ENCODE measurements at regions not wholly inside any gene's neighbourhood (a gene's known extent, or its start where the extent isn't known, plus 50 kb on each side); places are given as distances from the start of the nearest gene placed in this dataset.
"Not testable (repeated sequence)": the region's sequence is repeated elsewhere in the genome, so short reads cannot be mapped to it uniquely, and the experiment has no call there.

DNA sequence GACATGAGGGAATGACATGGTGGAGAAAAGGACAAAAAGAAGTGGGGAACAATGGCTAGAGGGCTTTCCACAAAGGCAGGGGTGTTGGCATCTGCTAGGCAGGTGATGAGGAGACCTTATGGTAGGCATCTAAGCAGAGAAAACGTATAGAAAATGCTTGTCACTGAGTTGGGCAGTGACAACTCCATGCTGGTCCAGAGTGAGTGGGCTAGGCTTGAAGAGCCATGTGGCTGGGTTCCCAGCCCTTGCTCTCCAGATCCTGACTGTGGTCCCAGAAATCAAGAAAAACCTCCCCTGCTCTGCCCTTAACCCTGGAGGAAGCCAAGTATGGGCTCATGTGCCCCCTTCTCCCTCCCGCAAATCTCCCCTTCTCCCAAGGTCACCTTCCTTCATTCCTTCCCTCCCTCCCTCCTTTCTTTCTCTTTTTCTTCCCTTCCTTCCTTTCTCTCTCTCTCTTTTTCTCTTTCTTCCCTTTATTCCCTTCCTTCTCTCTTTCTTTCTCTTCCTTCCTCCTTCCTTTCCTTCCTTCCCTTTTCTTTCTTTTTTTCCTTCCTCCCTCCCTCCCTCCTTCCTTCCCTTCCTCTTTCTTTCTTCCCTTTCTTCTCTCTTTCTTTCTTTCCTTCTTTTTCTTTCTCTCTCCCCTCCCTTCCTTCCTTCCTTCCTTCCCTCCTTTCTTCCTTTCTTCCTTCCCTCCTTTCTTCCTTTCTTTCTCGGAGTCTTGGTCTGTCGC lies 102.8 kb downstream of the NAV1 start:
- H3K36me3 ChIP-seq (ENCODE audit: insufficient read depth, low read length, poor library complexity, severe bottlenecking), result no peaks in the 10 kb centered on the region
- peaks cover 10% of the 10 kb centered on the region for H3K4me1 ChIP-seq (ENCODE audit: insufficient read depth, low read length, poor library complexity, severe bottlenecking)
- no TSS peak for BruUV-seq (replicated peaks)
- intact Hi-C loops (cut with micrococcal nuclease; ENCODE audit: unreplicated experiment), result no loop called here
- H3K9me3 ChIP-seq (ENCODE audit: low read depth, low read length, poor library complexity, severe bottlenecking), result no peaks in the 10 kb centered on the region
- ChIA-PET POLR2A (ENCODE audit: low non-redundant PET) (no interaction called here), CTCF (no interaction called here)
- no peak overlapping the region for H3K27ac ChIP-seq (ENCODE audit: low read depth, low read length, poor library complexity, severe bottlenecking)
- no peak for DNase-seq (ENCODE audit: low spot score)
- no peaks in the 10 kb centered on the region for H3K27me3 ChIP-seq (replicated peaks; ENCODE audit: insufficient read depth, low read depth, low read length, poor library complexity)
- TF ChIP-seq, protein P1, sequence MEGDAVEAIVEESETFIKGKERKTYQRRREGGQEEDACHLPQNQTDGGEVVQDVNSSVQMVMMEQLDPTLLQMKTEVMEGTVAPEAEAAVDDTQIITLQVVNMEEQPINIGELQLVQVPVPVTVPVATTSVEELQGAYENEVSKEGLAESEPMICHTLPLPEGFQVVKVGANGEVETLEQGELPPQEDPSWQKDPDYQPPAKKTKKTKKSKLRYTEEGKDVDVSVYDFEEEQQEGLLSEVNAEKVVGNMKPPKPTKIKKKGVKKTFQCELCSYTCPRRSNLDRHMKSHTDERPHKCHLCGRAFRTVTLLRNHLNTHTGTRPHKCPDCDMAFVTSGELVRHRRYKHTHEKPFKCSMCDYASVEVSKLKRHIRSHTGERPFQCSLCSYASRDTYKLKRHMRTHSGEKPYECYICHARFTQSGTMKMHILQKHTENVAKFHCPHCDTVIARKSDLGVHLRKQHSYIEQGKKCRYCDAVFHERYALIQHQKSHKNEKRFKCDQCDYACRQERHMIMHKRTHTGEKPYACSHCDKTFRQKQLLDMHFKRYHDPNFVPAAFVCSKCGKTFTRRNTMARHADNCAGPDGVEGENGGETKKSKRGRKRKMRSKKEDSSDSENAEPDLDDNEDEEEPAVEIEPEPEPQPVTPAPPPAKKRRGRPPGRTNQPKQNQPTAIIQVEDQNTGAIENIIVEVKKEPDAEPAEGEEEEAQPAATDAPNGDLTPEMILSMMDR (conservative IDR thresholded peaks at IDR 0.05; ENCODE audit: low read depth, low read length), result no peak
- no peak for TF ChIP-seq EZH2 (IDR thresholded peaks at IDR 0.05; ENCODE audit: borderline replicate concordance, low read depth, low read length, poor library complexity, severe bottlenecking)
- H3K4me3 ChIP-seq (ENCODE audit: low read depth, low read length, poor library complexity, severe bottlenecking), result no peak overlapping the region

DNA sequence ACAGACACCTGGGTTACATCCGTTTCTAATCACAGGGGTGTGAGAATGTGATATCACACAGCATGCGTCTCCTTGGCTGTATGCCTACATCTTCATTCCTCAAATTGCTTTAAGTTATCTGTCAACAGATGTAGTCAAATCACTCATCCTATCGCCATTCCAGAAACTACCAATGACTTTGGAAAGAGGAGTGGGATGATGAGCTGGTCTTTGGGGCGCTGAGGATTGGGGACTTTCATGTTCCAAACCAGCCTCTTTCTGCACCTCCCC lies 104.8 kb downstream of the NAV1 start:
- H3K9me3 ChIP-seq (ENCODE audit: low read depth, low read length, poor library complexity, severe bottlenecking), result no peaks in the 10 kb centered on the region
- no TSS peak for BruUV-seq (replicated peaks)
- ChIA-PET POLR2A (ENCODE audit: low non-redundant PET) (no interaction called here), CTCF (no interaction called here)
- peaks cover 9% of the 10 kb centered on the region for H3K4me1 ChIP-seq (ENCODE audit: insufficient read depth, low read length, poor library complexity, severe bottlenecking)
- intact Hi-C loops (cut with micrococcal nuclease; ENCODE audit: unreplicated experiment), result no loop called here
- no peak overlapping the region for H3K27ac ChIP-seq (ENCODE audit: low read depth, low read length, poor library complexity, severe bottlenecking)
- peak; percentile 19 for DNase-seq (ENCODE audit: low spot score)
- TF ChIP-seq EZH2 (IDR thresholded peaks at IDR 0.05; ENCODE audit: borderline replicate concordance, low read depth, low read length, poor library complexity, severe bottlenecking), result no peak
- TF ChIP-seq, protein P1 (conservative IDR thresholded peaks at IDR 0.05; ENCODE audit: low read depth, low read length), result no peak
- H3K27me3 ChIP-seq (replicated peaks; ENCODE audit: insufficient read depth, low read depth, low read length, poor library complexity), result no peaks in the 10 kb centered on the region
- no peaks in the 10 kb centered on the region for H3K36me3 ChIP-seq (ENCODE audit: insufficient read depth, low read length, poor library complexity, severe bottlenecking)
- no peak overlapping the region for H3K4me3 ChIP-seq (ENCODE audit: low read depth, low read length, poor library complexity, severe bottlenecking)

DNA sequence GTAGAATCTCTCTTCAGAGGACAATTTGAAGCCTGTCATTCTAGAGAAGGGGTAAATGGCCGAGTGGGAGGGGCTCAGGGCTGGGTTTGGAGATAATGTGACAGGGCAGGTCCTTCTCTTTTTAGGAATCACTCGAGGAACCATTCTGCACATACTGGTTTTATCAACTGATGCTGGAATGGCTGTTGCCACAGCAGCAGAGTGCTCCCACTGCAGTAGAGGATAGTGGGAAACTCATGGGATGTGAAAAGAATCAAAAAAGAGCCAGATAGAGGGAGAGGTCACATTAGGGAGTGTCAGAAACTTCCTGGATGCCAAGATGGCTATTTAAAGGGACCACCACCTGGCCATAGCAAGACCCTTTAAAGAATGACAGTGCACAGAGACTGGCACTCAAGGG lies 105.3 kb downstream of the NAV1 start:
- Histone ChIP-seq H3K36me3 (ENCODE audit: insufficient read depth, low read length, poor library complexity, severe bottlenecking) (no peaks in the 10 kb centered on the region), H3K4me1 (ENCODE audit: insufficient read depth, low read length, poor library complexity, severe bottlenecking) (peaks cover 12% of the 10 kb centered on the region), H3K9me3 (ENCODE audit: low read depth, low read length, poor library complexity, severe bottlenecking) (no peaks in the 10 kb centered on the region), H3K4me3 (ENCODE audit: low read depth, low read length, poor library complexity, severe bottlenecking) (no peak overlapping the region), H3K27me3 (replicated peaks; ENCODE audit: insufficient read depth, low read depth, low read length, poor library complexity) (no peaks in the 10 kb centered on the region), H3K27ac (ENCODE audit: low read depth, low read length, poor library complexity, severe bottlenecking) (no peak overlapping the region)
- intact Hi-C loops (cut with micrococcal nuclease; ENCODE audit: unreplicated experiment), result no loop called here
- no TSS peak for BruUV-seq (replicated peaks)
- CTCF ChIA-PET, result no interaction called here
- TF ChIP-seq, protein P1 (conservative IDR thresholded peaks at IDR 0.05; ENCODE audit: low read depth, low read length), result no peak
- no peak for TF ChIP-seq EZH2 (IDR thresholded peaks at IDR 0.05; ENCODE audit: borderline replicate concordance, low read depth, low read length, poor library complexity, severe bottlenecking)
- POLR2A ChIA-PET (ENCODE audit: low non-redundant PET), result no interaction called here
- DNase-seq (ENCODE audit: low spot score), result no peak

DNA sequence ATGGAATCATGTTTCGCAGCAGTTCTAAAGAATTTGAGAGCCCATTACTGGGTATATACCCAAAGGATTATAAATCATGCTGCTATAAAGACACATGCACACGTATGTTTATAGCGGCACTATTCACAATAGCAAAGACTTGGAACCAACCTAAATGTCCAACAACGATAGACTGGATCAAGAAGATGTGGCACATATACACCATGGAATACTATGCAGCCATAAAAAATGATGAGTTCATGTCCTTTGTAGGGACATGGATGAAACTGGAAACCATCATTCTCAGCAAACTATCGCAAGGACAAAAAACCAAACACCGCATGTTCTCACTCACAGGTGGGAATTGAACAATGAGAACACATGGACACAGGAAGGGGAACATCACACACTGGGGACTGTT lies 106.1 kb downstream of the NAV1 start:
- DNase-seq (ENCODE audit: low spot score); H3K4me3 ChIP-seq (ENCODE audit: low read depth, low read length, poor library complexity, severe bottlenecking); H3K27me3 ChIP-seq (replicated peaks; ENCODE audit: insufficient read depth, low read depth, low read length, poor library complexity); CTCF ChIA-PET; H3K27ac ChIP-seq (ENCODE audit: low read depth, low read length, poor library complexity, severe bottlenecking); POLR2A ChIA-PET (ENCODE audit: low non-redundant PET); H3K9me3 ChIP-seq (ENCODE audit: low read depth, low read length, poor library complexity, severe bottlenecking); BruUV-seq (replicated peaks); intact Hi-C loops (cut with micrococcal nuclease; ENCODE audit: unreplicated experiment); H3K36me3 ChIP-seq (ENCODE audit: insufficient read depth, low read length, poor library complexity, severe bottlenecking): not testable (repeated sequence)
- H3K4me1 ChIP-seq (ENCODE audit: insufficient read depth, low read length, poor library complexity, severe bottlenecking), result peaks cover 14% of the 10 kb centered on the region
